Hepatocyte (in vitro differentiated cells): ENCODE measurements at regions not wholly inside any gene's neighbourhood (a gene's known extent, or its start where the extent isn't known, plus 50 kb on each side); places are given as distances from the start of the nearest gene placed in this dataset.

Experiments
- DNase-seq: peaks from one replicate; pipeline ENCODE4 v3.0.0-alpha.2; 2016; ENCODE audit warnings: low spot score
- H2AFZ ChIP-seq: fragments of 200-600 bp; sonication (generic); 2 replicates; pipeline ENCODE4 v1.6.0; 2016; ENCODE audit warnings: antibody characterized with exemption, mild to moderate bottlenecking
- H3K27ac ChIP-seq: fragments of 200-600 bp; sonication (generic); 2 replicates; pipeline ENCODE4 v1.5.1; 2016; ENCODE audit warnings: mild to moderate bottlenecking
- H3K27me3 ChIP-seq: fragments of 200-600 bp; sonication (generic); 2 replicates; pipeline ENCODE4 v1.6.1; 2016
- H3K36me3 ChIP-seq: fragments of 200-600 bp; sonication (generic); replicated peaks from 2 replicates; pipeline ENCODE4 v1.5.1; 2016; ENCODE audit warnings: low read depth; ENCODE audit not compliant: insufficient read depth
- H3K4me1 ChIP-seq: fragments of 200-600 bp; sonication (generic); 2 replicates; pipeline ENCODE4 v1.5.1; 2016; ENCODE audit warnings: mild to moderate bottlenecking, moderate library complexity; ENCODE audit not compliant: insufficient read depth
- H3K4me2 ChIP-seq: fragments of 200-600 bp; sonication (generic); 2 replicates; pipeline ENCODE4 v1.6.0; 2016
- H3K4me3 ChIP-seq: fragments of 200-600 bp; sonication (generic); 2 replicates; pipeline ENCODE4 v1.5.1; 2016; ENCODE audit warnings: mild to moderate bottlenecking
- H3K79me2 ChIP-seq: fragments of 200-600 bp; sonication (generic); 2 replicates; pipeline ENCODE4 v1.6.0; 2017; ENCODE audit warnings: mild to moderate bottlenecking
- H3K9me2 ChIP-seq: fragments of 200-600 bp; sonication (generic); replicated peaks from 2 replicates; pipeline ENCODE4 v1.6.0; 2017; ENCODE audit warnings: mild to moderate bottlenecking; ENCODE audit not compliant: insufficient read depth
- H3K9me3 ChIP-seq: fragments of 200-600 bp; sonication (generic); 2 replicates; pipeline ENCODE4 v1.5.1; 2016; ENCODE audit warnings: low read depth, mild to moderate bottlenecking
- H4K20me1 ChIP-seq: fragments of 200-600 bp; sonication (generic); 2 replicates; pipeline ENCODE4 v1.6.0; 2016; ENCODE audit warnings: mild to moderate bottlenecking; ENCODE audit not compliant: insufficient read depth, poor library complexity, severe bottlenecking
- CTCF ChIP-seq: fragments of 200-600 bp; sonication (generic); IDR thresholded peaks from 2 replicates; pipeline ENCODE4 v1.5.1; 2016; ENCODE audit warnings: antibody characterized with exemption, mild to moderate bottlenecking; ENCODE audit not compliant: poor library complexity
- EZH2 ChIP-seq: fragments of 200-600 bp; sonication (generic); IDR thresholded peaks from 2 replicates; pipeline ENCODE4 v1.6.1; 2016; ENCODE audit warnings: antibody characterized with exemption, mild to moderate bottlenecking, borderline replicate concordance
- EZH2phosphoT487 ChIP-seq: fragments of 200-600 bp; sonication (generic); IDR thresholded peaks from one replicate; pipeline ENCODE4 v1.6.1; 2018; ENCODE audit warnings: antibody characterized with exemption, mild to moderate bottlenecking, low read depth, moderate library complexity; ENCODE audit not compliant: unreplicated experiment, severe bottlenecking
- WGBS: methylation state at CpG from one replicate; pipeline ENCODE4 v1.1.6; 2016; ENCODE audit warnings: low lambda C conversion rate; ENCODE audit errors: missing lambda C conversion rate; 5-methylcytosine and 5-hydroxymethylcytosine counted together

DNA sequence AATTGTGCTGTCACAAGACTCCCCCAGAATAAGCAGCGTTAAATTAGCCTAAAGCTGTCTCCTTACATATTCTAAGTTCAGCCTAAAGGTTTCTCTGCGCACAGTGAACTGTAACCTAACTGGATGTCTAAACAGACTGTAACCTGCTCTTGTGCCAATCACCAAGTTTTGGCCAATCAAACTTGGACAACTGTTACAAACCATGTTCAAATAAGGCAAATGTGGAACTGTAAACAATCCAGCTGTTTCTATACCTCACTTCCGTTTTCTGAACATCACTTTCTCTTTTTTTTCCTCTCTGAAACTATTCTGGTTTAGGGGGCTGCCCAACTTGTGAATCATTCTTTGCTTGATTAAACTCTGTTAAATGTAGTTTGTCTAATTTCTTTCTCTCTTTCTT, 252.2 kb upstream of the HABP2 start:
- no peaks in the 10 kb centered on the region for H4K20me1 ChIP-seq
- H3K79me2 ChIP-seq = no peaks in the 10 kb centered on the region
- H3K4me2 ChIP-seq = no peak overlapping the region
- TF ChIP-seq EZH2 (no peak), CTCF (no peak), EZH2phosphoT487 (no peak)
- H3K9me2 ChIP-seq = no peaks in the 10 kb centered on the region
- H3K36me3 ChIP-seq = no peaks in the 10 kb centered on the region
- H2AFZ ChIP-seq = no peak overlapping the region
- WGBS = 93% methylated on average over 3 of the region's 3 CpGs
- no peak overlapping the region for H3K4me3 ChIP-seq
- no peaks in the 10 kb centered on the region for H3K9me3 ChIP-seq
- H3K27ac ChIP-seq = no peak overlapping the region
- no peak for DNase-seq
- peaks cover 3% of the 10 kb centered on the region for H3K4me1 ChIP-seq
- H3K27me3 ChIP-seq = no peaks in the 10 kb centered on the region

- no peak for TF ChIP-seq EZH2
- TF ChIP-seq EZH2phosphoT487 = no peak
- TF ChIP-seq CTCF = no peak
- no peak overlapping the region for H2AFZ ChIP-seq
- no peaks in the 10 kb centered on the region for H3K27me3 ChIP-seq
- no peak overlapping the region for H3K4me3 ChIP-seq
- H3K4me1 ChIP-seq = peaks cover 3% of the 10 kb centered on the region
- H3K27ac ChIP-seq = no peak overlapping the region
- H3K4me2 ChIP-seq = no peak overlapping the region
- H3K79me2 ChIP-seq = no peaks in the 10 kb centered on the region
- H4K20me1 ChIP-seq = no peaks in the 10 kb centered on the region
- WGBS = 79% methylated on average over 7 of the region's 7 CpGs
- no peaks in the 10 kb centered on the region for H3K9me2 ChIP-seq
- no peaks in the 10 kb centered on the region for H3K36me3 ChIP-seq
- no peak for DNase-seq
- no peaks in the 10 kb centered on the region for H3K9me3 ChIP-seq
These were observed 251.4 kb upstream of the HABP2 start for GRCh38 chr10:113301342-113301984.

DNA sequence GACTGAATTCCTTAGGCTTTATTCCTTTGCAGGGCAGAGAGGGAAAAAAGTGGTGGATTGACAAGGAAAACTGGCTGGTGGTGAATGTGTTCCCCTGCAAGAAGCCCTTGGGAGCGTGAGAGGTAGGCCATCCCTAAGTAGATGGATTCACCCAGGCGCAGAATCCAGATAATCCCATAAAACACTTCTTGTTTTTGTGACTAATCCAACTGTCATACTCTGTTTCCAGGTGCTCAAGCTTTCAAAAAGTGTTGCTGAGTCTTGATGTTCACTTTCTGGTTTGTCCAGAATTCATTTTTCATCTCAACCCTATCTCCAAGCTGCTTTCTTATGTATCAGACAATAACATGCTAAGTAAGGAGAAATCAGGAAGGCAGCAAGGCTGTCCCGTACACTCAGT, 250.8 kb upstream of the HABP2 start:
- no peak overlapping the region for H3K4me2 ChIP-seq
- H3K27ac ChIP-seq = no peak overlapping the region
- no peak for DNase-seq
- WGBS = 73% methylated on average over 3 of the region's 3 CpGs
- no peaks in the 10 kb centered on the region for H3K9me3 ChIP-seq
- H3K27me3 ChIP-seq = no peaks in the 10 kb centered on the region
- no peaks in the 10 kb centered on the region for H3K36me3 ChIP-seq
- H4K20me1 ChIP-seq = no peaks in the 10 kb centered on the region
- TF ChIP-seq EZH2phosphoT487 = no peak
- no peak for TF ChIP-seq CTCF
- TF ChIP-seq EZH2 = no peak
- no peaks in the 10 kb centered on the region for H3K9me2 ChIP-seq
- H3K4me3 ChIP-seq = no peak overlapping the region
- H3K4me1 ChIP-seq = peaks cover 3% of the 10 kb centered on the region
- H2AFZ ChIP-seq = no peak overlapping the region
- H3K79me2 ChIP-seq = no peaks in the 10 kb centered on the region
